8988T (cell line): ENCODE measurements at regions not wholly inside any gene's neighbourhood (a gene's known extent, or its start where the extent isn't known, plus 50 kb on each side); places are given as distances from the start of the nearest gene placed in this dataset.
"Not testable (repeated sequence)": the region's sequence is repeated elsewhere in the genome, so short reads cannot be mapped to it uniquely, and the experiment has no call there.

Source experiments
- DNase-seq: peaks from one replicate; pipeline ENCODE4 v3.0.0; 2011

DNA sequence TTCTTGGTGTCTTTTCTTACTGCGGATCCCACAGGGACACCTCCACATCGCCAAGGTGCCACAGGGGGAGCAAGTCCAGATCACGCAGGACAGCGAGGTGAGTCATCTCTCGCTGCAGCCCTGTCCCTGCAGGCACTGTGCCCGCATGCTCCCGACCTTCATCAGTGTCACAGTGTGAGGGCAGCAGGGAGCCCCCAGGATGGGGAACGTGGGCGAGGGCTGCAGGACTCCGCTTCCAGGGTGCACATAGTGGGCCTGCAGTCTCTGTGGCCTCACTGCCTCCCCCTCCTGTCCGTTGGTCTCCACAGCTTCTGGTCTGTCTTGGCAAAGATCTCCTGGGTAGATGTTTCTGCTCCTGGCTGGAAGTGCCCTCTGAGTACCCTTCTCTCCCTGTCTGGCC lies 78.0 kb downstream of the NPIPB11 start:
- not testable (repeated sequence) for DNase-seq

DNA sequence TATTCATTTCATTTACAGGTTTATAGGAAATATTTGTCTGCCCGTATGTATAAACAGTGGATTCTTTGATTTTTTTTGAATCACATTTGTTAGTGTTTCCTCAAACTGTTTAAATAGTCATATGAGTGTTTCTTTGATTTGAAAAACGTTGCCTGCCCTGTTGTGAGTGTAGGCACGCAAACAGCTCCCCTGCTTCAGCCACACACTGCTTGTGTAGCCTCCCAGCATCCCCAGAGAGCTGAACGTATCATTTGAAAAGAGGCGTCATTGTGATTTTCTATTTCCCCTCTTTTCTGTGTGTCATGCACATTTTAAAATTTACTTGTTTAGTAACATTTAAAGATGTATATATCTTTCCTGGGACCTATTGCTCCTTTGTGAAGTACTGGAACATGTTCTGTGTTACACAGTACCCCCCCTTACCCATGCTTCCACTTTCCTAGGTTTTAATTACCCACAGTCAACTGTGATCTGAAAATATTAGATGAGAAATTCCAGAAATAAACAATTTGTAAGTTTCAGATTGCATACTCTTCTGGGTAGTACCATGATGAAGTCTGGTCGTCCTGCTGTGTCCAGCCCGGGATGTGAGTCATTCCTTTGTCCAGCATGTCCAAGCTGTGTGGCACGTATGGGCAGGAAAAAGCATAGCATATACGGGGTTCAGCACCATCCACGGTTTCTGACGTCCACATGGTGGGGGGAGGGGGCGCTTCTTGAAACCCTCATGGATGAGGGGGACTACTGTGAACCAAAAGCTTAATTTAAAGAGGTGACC lies 78.7 kb downstream of the NPIPB11 start:
- not testable (repeated sequence) for DNase-seq

DNA sequence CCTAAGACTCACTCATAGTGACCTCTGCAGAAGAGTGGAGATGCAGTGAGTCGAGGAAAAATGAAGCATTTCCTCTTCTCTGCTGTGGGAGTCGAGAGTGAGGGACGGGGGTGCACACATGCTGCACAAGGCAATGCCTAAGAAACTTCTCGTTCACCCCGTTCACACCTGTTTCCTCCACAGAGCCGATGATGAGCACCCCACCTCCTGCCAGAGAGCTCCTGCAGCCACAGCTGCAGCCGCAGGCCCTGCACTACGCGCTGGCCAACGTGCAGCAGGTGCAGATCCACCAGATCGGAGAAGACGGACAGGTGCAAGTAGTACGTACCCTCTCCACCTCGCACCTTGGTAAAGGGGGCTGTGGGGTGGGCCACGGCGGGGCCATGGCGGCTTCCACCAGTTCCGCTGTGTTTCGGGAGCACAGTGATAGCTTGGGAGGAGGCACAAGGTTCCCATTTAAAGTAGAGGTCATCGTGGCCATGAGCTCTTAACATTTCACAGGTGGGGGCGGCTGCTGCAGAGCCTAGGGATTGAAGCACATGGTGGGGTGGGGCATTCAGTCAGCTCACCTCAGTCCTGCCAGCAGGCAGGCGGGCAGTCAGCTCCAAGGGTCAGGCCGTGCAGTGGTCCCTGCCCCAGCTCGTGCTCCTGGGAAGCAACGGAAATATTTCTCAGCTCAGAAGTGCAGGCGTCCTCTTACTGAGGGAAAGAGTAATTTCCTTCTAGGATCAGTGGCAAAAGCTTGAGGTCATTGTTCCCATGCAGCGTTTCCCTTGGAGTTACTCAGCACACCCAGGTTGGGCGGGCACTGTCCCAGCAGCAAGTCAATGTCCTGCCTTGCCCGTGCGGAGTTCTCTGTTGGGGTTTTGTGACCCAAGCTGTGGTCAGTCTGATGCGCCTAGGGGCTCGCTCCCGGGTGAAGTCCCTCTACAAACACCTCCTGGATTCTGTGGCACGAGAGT lies 80.1 kb downstream of the NPIPB11 start:
- DNase-seq: not testable (repeated sequence)

- not testable (repeated sequence) for DNase-seq
Observed at GRCh38 chr16:29323725-29324124, 82.8 kb downstream of the NPIPB11 start.

GRCh38 chr16:29321585-29321984 lies 84.9 kb downstream of the NPIPB11 start:
- DNase-seq: no peak

- no peak for DNase-seq
Observed at GRCh38 chr16:29321000-29321393, 85.5 kb downstream of the NPIPB11 start.

- no peak for DNase-seq
Observed at GRCh38 chr16:29320274-29320999, 86.1 kb downstream of the NPIPB11 start.

GRCh38 chr16:29319726-29320125 lies 86.8 kb downstream of the NPIPB11 start:
- no peak for DNase-seq

DNA sequence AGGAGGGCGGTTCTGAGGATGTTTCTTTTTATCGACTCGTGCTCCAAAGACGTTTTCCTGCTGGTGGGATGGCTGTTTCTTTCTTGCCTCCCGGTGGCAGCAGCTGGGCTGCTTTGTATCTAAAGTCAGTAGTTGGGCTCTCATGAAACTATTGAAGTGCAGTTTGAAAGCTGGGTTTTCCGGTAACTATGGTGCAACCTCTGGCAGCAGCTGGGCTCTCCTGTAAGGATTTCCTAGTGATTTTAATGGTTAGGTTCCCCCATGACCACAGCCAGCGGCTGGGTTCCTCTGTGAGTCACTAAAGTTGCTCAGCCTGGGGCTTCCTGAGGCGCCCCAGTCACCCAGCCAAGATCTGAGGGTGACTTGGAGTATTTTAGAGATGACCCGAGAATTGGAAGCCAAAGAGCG lies 87.9 kb downstream of the NPIPB11 start:
- not testable (repeated sequence) for DNase-seq

DNA sequence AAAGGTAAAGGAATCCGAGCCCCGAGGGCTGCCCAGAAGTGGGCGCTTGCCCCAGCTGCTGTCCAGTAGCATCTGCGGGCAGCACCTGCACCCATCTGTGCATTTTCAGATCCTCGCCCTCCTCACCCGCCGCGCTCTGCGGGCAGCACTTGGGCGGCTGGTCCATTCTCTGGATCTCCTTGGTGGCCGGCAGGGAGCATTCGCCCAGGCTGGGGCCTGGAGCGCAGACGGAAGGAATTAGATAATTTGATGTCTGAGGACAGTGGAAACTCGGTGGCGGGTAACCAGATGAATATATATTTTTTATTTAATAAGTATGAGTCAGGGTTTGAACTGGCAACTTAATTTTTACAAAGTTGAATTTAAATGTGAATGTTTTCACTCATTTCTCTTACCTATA lies 88.5 kb downstream of the NPIPB11 start:
- DNase-seq: no peak

GRCh38 chr16:29317269-29317668 lies 89.2 kb downstream of the NPIPB11 start:
- DNase-seq: no peak

GRCh38 chr16:29316761-29317183 lies 89.7 kb downstream of the NPIPB11 start:
- DNase-seq: no peak

DNA sequence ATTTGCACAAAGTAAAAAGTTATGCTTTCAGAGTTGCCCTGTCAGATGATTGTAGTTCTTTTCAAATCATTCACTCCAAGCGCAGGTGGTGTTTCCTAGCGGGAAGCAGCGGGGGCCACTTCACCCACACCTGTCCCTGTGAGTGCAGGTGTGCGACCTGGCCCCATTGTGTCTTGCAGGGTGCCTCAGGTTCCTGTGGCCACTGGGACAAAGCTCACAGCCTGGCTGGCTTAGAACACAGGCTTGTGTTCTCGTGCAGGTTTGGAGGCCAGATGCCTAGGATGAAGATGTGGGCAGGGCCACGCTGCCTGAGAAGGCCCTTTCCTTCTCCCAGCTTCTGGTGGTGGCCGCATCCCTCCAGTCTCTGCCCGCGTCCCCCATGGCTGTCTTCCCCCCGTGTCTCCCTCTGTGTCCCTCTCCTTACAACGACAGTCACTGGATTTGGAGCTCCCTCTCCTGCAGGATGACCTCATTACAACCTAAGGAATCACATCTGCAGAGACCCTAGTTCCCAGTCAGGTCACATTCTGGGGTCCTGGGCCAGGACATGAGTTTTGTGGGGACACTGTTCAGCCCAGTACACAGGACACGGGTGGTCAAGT lies 90.5 kb downstream of the NPIPB11 start:
- DNase-seq: peak; percentile 35

DNA sequence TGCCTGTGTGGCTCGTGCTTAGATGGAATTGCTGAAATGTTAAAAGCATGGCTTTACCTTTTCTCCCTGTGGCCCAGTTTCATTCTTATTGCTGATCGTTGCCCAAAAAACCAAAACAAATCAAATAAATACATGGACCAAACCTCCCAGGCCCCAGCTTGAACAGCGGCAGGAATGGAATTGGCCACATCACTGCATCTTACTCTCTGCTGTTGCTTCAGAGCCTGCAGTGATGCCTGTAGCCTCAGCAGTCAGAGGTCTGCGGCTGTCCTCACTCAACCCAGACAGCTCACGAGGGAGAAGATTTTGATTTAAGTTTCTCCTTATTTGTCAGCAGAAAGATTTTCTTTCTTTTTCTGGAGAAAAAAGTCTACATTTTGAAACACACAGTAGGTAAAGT lies 91.5 kb downstream of the NPIPB11 start:
- DNase-seq: no peak

GRCh38 chr16:29314292-29314934 lies 92.1 kb downstream of the NPIPB11 start:
- no peak for DNase-seq

DNA sequence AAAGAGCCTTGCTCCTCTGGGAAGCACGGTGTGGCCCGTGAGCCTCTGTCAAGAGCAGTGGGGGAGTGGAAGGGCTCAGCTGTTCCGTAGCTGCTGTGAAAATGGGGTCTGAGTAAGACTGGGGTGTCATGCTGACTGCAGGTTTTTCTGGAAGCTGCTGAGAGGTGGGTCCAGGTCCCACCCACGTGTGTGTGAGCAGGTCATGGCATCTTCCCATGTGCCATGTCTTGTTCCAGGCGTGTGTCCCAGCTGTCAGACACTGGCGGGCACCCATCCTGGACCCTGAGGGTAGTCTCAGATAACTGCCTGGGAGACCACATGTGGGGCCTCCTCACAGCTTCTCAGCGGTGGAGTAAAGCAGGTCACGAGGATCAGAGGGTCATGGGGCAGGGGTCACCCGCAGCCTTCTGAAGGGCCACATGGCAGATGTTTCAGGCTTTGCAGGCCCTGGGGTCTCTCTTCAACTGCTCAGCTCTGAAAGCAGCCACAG lies 92.9 kb downstream of the NPIPB11 start:
- DNase-seq: no peak

GRCh38 chr16:29312835-29313558 lies 93.5 kb downstream of the NPIPB11 start:
- no peak for DNase-seq

DNA sequence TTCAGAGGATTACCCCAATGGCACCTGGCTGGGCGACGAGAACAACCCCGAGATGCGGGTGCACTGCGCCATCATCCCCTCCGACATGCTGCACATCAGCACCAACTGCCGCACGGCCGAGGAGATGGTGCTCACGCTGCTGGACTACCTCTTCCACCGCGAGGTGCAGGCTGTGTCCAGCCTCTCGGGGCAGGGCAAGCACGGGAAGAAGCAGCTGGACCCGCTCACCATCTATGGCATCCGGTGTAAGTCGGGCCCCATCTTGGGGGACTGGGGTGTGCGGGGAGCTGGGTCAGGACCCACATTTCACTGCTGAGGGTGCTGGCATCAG lies 94.2 kb downstream of the NPIPB11 start:
- not testable (repeated sequence) for DNase-seq

- no peak for DNase-seq
Observed at GRCh38 chr16:29311461-29312344, 94.8 kb downstream of the NPIPB11 start.

DNA sequence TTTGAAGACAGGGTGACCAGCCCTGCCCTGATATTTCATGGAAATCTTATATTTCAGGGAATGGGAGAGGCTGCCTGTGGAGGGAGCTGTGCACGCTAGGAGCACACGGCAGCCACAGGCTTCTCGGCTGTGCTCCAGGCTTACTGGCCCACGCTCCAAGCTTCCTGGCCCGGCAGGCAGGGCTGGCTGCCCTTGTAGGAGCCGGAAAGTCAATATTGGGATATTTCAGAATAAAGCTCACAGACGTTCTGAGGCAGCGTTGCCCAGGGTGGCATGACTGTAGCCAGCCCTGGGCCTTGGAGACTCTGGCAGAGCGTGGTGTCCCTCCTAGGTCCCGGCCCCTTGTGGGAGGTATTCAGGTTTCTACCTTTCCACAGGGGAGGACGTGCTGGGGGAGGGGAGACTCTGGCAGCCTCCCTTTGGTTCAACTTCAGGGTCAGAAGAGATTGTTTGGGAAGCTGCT lies 95.6 kb downstream of the NPIPB11 start:
- DNase-seq: no peak
